CD4-positive, alpha-beta T cell treated with Interleukin-12 subunit alpha and Interleukin-12 subunit beta, for 1 hour (primary cell): ENCODE measurements at regions not wholly inside any gene's neighbourhood (a gene's known extent, or its start where the extent isn't known, plus 50 kb on each side); places are given as distances from the start of the nearest gene placed in this dataset.
"Not testable (repeated sequence)": the region's sequence is repeated elsewhere in the genome, so short reads cannot be mapped to it uniquely, and the experiment has no call there.

Experiments used
- DNase-seq: peaks from one replicate; pipeline ENCODE4 v3.0.0-alpha.2; 2020

DNA sequence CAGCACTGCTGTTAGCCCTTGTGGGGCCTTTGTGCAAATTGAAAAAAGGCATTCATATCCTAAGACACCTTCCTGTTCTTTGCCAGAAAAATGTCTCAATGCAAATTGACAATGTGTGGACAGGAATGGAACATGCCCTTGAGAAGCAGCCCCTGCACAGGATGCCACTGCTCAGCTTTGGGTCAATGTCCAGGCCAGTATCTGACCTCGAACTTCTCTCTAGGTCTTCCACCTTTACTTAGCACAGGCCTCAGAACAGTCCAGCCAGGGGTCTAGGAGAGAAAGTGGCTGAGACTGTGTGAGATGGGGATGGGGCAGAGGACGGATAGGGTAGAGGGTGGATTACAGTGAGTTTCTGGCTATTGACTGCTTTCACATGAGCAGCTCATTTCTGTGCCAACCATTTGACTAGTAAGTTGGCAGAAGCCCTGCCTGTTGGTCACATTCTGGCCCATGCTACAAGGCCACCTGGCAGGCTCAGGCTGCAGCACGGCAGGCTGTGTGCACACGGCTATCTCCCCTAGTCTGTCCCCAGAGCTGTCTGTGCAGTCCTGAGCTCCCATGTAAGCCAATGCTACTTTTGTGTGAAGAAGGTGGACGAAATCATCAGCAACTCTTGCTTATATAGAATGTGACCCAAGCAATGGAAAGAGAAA is 254.5 kb upstream of the PLGLB1 start:
- DNase-seq: not testable (repeated sequence)

DNA sequence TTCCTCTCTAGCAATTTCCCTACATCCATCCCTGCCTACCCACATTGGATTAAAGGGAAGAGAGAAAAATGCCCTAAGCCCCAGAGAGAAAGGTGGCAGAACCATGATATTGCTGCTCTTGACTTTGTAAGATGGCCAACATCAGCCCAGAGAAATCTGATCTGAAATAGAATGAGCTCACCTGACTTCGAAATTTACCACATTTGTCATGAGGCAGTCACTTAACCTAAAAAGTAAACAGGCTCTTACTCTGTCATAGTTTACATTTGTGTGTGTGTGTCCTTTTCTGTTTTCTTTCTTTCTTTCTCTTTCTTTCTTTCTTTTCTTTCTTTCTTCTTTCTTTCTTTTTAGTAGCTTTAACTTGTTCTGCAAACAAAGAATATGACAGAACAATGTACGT is 255.0 kb upstream of the PLGLB1 start:
- not testable (repeated sequence) for DNase-seq

- not testable (repeated sequence) for DNase-seq
Measured at GRCh38 chr2:87277734-87278133, 256.1 kb upstream of the PLGLB1 start.

- not testable (repeated sequence) for DNase-seq
Measured at GRCh38 chr2:87280596-87281355, 259.1 kb upstream of the PLGLB1 start.

DNA sequence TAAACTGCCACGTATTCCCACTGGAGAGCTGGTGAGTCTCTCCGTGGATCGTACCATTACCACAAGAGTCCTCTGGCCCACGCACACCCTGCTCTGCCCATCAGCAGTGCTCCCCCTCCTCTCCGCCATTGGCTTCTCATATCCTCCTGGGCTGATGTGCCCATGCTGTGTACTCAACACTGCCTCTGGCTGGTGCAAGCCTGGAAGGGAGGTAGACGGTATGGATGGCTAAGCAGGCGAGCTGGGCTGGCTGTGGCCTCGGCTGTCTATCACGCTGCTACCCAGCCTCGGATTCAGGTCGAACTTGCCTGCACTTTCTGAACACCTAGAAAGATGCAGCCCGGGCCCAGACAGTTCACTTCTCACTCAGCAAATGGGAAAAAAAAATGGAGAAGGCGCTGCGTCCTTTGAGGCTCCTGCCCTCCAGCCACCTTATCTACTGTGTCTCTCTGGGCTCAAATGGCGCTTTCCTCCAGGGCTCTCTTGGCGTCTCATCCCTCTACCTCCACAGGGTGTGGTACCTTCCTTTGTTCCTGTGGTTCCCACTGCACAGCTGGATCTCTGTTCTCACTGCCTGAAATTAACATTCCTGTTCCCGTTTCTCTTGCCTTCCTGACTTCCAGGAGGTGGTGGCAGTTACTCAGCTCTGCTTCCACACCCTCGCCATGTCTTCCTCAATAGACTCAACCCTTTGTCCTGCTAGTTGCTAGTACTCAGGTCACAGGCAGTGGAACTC is 262.3 kb upstream of the PLGLB1 start:
- DNase-seq: not testable (repeated sequence)

DNA sequence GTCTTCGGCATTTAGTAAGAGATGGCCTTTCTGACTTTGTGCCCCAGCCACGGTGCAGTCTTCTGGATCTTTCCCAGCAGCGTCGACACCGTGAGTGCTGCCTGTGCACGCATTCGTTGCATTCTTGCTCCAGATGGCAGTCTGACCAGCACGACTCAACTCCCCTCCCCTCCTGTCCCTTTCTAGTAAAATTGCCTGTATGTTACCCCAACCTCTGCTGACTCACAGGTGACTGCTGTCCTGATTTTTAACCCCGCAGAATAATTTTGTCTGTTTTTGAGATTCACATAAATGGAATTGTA is 262.8 kb upstream of the PLGLB1 start:
- not testable (repeated sequence) for DNase-seq

DNA sequence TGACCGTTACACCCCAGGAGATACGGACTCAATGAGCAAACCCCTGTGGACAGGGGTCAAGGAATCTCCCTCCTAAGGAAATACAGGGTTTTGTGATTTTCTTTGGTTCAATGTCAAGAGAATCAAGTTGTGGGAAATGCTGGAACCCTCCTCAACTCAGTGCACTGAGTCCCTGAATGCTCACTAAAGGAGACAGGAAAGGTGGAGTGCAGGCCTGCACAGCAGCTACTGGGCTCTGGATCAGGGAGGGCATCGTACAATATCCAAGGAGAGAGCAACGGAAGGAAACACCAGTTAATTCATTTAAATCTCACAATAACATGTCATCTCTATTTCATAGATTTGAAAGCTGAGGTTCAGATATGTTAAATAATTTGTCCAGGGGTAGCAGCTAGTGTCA is 263.5 kb upstream of the PLGLB1 start:
- DNase-seq: not testable (repeated sequence)

GRCh38 chr2:87290566-87291307 is 269.1 kb upstream of the PLGLB1 start:
- not testable (repeated sequence) for DNase-seq

GRCh38 chr2:87291400-87292200 is 270.0 kb upstream of the PLGLB1 start:
- not testable (repeated sequence) for DNase-seq

GRCh38 chr2:87293931-87294594 is 272.4 kb upstream of the PLGLB1 start:
- DNase-seq: not testable (repeated sequence)

- DNase-seq: not testable (repeated sequence)
Measured at GRCh38 chr2:87295135-87295534, 273.5 kb upstream of the PLGLB1 start.

- not testable (repeated sequence) for DNase-seq
Measured at GRCh38 chr2:87301349-87301748, 279.7 kb upstream of the PLGLB1 start.

DNA sequence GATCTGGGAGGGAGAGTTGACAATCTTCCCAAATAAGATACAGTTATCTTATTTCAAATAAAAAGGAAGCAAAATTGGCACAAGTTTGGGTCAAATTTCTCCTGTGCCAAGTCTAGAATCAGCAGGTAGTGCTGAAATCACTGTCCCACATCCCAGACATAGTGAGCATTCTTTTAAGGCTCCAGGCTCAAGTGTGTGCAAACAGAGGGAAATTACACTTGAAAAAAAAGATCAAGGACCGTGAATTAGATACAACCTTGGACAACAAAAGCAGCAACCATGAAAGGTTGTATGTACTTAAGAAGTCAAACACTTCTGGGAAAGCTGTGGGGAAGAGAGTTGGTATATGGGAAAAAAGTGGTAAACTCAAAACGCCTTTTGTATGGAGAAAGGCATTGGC is 280.2 kb upstream of the PLGLB1 start:
- not testable (repeated sequence) for DNase-seq

- DNase-seq: not testable (repeated sequence)
Measured at GRCh38 chr2:87308621-87309020, 287.0 kb upstream of the PLGLB1 start.

DNA sequence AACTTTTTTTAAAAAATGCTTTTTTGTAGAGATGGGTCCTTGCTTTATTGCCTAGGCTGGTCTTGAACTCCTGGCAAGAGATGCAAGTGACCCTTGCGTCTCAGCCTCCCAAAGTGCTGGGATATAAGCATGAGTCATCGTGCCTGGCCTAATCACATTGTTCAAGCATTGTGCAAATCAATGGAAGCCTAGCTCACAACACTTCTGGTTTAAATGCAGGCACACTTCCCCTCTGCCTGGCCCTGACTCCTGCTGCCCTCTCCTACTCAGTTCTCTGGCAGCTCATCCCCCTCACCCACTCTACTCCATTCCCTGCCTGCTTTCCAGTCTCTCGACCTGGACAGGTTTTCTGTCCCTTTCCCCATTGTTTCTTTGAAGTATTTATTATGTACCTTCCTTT is 288.1 kb upstream of the PLGLB1 start:
- not testable (repeated sequence) for DNase-seq

DNA sequence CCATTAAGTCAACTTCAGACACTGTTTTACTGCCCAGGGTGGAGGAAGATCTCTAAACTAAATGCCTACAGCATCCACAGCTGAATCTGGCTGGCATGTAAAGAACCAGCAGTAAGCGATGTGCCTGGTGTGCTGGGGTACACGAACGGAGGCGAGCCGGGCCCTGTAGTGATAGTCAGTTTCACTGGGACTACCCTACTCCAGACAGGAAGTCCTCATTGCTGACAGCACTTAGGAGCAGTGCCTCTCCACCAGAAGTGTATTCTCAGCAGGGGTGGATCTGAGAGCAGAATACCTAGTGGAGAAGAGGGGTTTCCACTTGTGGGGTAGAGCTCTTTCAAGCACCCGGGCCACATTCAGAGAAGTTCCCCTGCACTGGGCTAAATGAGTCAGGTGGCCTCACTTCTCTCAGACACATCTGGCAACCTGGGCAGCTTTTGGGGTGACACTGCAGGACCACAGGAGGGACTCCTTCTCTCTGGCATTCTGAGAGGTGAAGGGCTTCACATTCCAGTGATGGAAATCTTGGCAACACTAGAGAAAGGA is 290.3 kb upstream of the PLGLB1 start:
- not testable (repeated sequence) for DNase-seq

- not testable (repeated sequence) for DNase-seq
Measured at GRCh38 chr2:87314622-87315021, 293.0 kb upstream of the PLGLB1 start.

GRCh38 chr2:87315183-87315902 is 293.7 kb upstream of the PLGLB1 start:
- DNase-seq: not testable (repeated sequence)

DNA sequence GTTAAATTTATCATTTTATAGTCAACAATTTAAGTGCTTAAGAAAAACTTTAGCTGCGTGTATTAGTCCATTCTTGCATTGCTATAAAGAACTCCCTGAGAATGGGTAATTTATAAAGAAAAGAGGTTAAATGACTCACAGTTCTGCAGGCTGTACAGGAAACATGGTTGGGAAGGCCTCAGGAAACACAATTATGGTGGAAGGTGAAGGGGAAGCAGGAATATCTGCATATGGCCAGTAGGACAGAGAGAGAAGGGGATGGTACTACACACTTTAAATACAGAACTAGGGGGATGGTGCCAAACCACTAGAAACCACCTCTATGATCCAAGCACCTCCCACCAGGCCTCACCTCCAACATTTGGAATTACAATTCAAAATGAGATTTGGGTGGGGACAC is 295.5 kb upstream of the PLGLB1 start:
- not testable (repeated sequence) for DNase-seq

DNA sequence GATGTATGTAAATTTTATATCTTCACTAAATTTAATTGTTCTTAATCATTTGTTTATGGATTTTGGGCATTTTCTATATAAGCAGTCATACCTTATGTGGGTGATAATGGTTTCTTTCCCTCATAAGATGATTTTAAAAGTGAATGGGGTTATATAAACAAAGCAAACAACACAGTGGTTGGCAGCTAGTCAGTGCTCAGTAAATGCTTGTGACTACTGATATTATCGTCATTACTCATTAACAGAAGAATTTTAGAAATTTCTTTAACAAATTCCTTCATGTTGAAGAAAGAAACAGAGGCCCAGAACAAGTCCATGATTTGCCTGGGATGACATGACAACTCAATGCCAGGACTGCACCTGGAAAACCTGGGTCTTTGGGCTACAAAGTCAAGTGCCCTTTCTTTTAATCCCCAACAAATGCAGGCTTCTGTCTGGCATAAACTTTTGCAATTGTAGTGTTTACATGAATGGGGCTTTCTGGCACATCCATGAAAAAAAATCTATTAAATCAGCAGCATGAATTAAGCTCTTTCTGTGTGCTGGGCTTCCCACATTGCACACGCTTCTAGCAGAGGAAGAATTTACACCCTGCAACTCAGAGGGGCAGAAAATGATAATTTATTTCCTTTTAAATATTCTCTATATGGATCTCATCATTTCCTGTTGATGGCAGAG is 297.3 kb upstream of the PLGLB1 start:
- not testable (repeated sequence) for DNase-seq
